Mammary epithelial cell (primary cell): ENCODE measurements at regions not wholly inside any gene's neighbourhood (a gene's known extent, or its start where the extent isn't known, plus 50 kb on each side); places are given as distances from the start of the nearest gene placed in this dataset.

Experiments
- CTCF ChIP-seq, 2 donors: IDR thresholded peaks in 1 of 2; conservative IDR thresholded peaks in 1 of 2; 2 replicates each; pipeline ENCODE4 v1.5.1; 2011 to 2012; ENCODE audit warnings: inconsistent platforms in 2 of 2, low read length in 2 of 2, mild to moderate bottlenecking in 2 of 2, control low read depth in 1 of 2, low read depth in 1 of 2; ENCODE audit not compliant: insufficient read depth in 1 of 2; ENCODE audit errors: extremely low read depth in 1 of 2
- EZH2 ChIP-seq: IDR thresholded peaks from 2 replicates; pipeline ENCODE4 v1.6.1; 2012; ENCODE audit warnings: low read length, inconsistent platforms, borderline replicate concordance

GRCh38 chr16:85532147-85532546, 81.0 kb upstream of the GSE1 start:
- TF ChIP-seq CTCF (conservative IDR thresholded peaks at IDR 0.05 in 1 of 2, IDR thresholded peaks at IDR 0.05 in 1 of 2; ENCODE audit: extremely low read depth in 1 of 2, insufficient read depth in 1 of 2, low read depth in 1 of 2, low read length in 2 of 2) (no peak), EZH2 (no peak)
